HL-60 (cell line): ENCODE measurements at regions not wholly inside any gene's neighbourhood (a gene's known extent, or its start where the extent isn't known, plus 50 kb on each side); places are given as distances from the start of the nearest gene placed in this dataset.

Experiments used
- DNase-seq, 2 experiments: peaks; one replicate each; pipeline ENCODE4 v3.0.0-alpha.2; 2010 to 2020; ENCODE audit warnings: low read depth in 1 of 2, low spot score in 1 of 2
- H3K27ac ChIP-seq: fragments of 250-450 bp; sonication (Bioruptor Pico); replicated peaks from 2 replicates; pipeline ENCODE4 v1.5.1; 2020; ENCODE audit warnings: mild to moderate bottlenecking, moderate library complexity
- H3K27me3 ChIP-seq: fragments of 250-450 bp; sonication (Bioruptor Pico); 2 replicates; pipeline ENCODE4 v1.5.1; 2021; ENCODE audit warnings: mild to moderate bottlenecking, moderate library complexity; ENCODE audit not compliant: insufficient read depth, poor library complexity, severe bottlenecking
- H3K4me3 ChIP-seq: replicated peaks from 2 replicates; pipeline ENCODE4 v1.5.1; 2011; ENCODE audit warnings: mild to moderate bottlenecking, control low read depth, low read length; ENCODE audit not compliant: insufficient read depth
- GABPA ChIP-seq: IDR thresholded peaks from 2 replicates; pipeline ENCODE4 v1.6.1; 2012; ENCODE audit warnings: low read depth
- POLR2AphosphoS5 ChIP-seq: IDR thresholded peaks from 2 replicates; pipeline ENCODE4 v1.6.1; 2012; ENCODE audit warnings: low read depth
- REST ChIP-seq: IDR thresholded peaks from 2 replicates; pipeline ENCODE4 v1.6.1; 2012; ENCODE audit warnings: low read depth; ENCODE audit not compliant: insufficient replicate concordance
- SPI1 ChIP-seq: IDR thresholded peaks from 2 replicates; pipeline ENCODE4 v1.6.1; 2012; ENCODE audit warnings: low read depth, mild to moderate bottlenecking, borderline replicate concordance
- TF ChIP-seq, protein P1 (sequence below): IDR thresholded peaks from one replicate; pipeline ENCODE4 v1.5.1; 2011; ENCODE audit warnings: low read length, control low read depth, inconsistent platforms; ENCODE audit not compliant: insufficient read depth

GRCh38 chr6:140101818-140102217 is 727.4 kb upstream of the CITED2 start:
- H3K27ac ChIP-seq, result no peak overlapping the region
- no peak for TF ChIP-seq SPI1
- TF ChIP-seq REST, result no peak
- DNase-seq, result peak in 1 of 2 experiments; percentile 17
- H3K4me3 ChIP-seq, result no peak overlapping the region
- H3K27me3 ChIP-seq, result no peaks in the 10 kb centered on the region

DNA sequence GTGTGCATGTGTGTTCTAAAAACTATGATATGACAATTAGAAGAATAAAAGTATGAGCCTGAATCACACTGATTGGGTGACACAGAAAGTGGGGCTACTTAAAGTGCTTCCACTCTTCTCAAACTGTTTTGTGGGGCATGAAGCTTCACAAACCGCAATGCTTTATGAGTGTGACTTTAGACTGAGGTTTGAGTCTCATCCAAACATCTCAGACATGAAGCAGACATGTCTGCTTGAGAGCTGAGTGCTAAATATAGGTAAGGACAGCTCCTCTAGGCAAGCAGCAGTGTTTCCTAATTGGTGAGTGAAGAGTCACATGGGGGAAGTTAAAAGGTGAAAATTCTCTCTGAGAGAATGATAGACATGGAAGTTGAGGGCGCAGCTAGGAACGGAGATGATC is 726.9 kb upstream of the CITED2 start:
- Histone ChIP-seq H3K4me3 (no peak overlapping the region), H3K27ac (no peak overlapping the region), H3K27me3 (no peaks in the 10 kb centered on the region)
- DNase-seq, result no peak
- TF ChIP-seq, protein P1, sequence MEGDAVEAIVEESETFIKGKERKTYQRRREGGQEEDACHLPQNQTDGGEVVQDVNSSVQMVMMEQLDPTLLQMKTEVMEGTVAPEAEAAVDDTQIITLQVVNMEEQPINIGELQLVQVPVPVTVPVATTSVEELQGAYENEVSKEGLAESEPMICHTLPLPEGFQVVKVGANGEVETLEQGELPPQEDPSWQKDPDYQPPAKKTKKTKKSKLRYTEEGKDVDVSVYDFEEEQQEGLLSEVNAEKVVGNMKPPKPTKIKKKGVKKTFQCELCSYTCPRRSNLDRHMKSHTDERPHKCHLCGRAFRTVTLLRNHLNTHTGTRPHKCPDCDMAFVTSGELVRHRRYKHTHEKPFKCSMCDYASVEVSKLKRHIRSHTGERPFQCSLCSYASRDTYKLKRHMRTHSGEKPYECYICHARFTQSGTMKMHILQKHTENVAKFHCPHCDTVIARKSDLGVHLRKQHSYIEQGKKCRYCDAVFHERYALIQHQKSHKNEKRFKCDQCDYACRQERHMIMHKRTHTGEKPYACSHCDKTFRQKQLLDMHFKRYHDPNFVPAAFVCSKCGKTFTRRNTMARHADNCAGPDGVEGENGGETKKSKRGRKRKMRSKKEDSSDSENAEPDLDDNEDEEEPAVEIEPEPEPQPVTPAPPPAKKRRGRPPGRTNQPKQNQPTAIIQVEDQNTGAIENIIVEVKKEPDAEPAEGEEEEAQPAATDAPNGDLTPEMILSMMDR, result no peak
- TF ChIP-seq REST (no peak), POLR2AphosphoS5 (no peak), SPI1 (no peak), GABPA (no peak)

- DNase-seq, result no peak
- H3K4me3 ChIP-seq, result no peak overlapping the region
- H3K27me3 ChIP-seq, result no peaks in the 10 kb centered on the region
- TF ChIP-seq POLR2AphosphoS5 (no peak), GABPA (no peak), REST (no peak), SPI1 (no peak)
- TF ChIP-seq, protein P1, result no peak
- H3K27ac ChIP-seq, result no peak overlapping the region
Observed at GRCh38 chr6:140095532-140095931, 721.1 kb upstream of the CITED2 start.

DNA sequence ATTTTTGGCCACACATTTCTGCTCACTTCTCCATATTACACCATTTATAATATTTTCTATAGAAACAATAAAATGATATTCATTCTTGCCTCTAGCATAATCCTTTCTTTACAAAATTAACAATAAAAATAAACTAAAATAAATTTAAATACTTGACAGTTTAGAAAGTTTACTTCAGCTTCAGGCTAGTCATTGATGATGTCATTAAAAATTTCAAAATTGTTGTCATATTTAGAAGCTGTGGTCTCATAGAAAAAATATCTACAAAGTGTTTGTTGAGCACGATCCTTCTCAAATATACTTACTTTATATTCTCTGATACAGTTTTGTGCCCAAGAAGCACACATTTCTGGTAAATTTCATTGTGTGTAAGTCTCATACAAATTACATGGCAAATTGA is 717.4 kb upstream of the CITED2 start:
- no peak for TF ChIP-seq REST
- TF ChIP-seq, protein P1, result no peak
- no peak overlapping the region for H3K27ac ChIP-seq
- H3K4me3 ChIP-seq, result no peak overlapping the region
- H3K27me3 ChIP-seq, result no peaks in the 10 kb centered on the region
- no peak for DNase-seq
